ENCODE measurements at regions not wholly inside any gene's neighbourhood (a gene's known extent, or its start where the extent isn't known, plus 50 kb on each side); places are given as distances from the start of the nearest gene placed in this dataset.

DNA sequence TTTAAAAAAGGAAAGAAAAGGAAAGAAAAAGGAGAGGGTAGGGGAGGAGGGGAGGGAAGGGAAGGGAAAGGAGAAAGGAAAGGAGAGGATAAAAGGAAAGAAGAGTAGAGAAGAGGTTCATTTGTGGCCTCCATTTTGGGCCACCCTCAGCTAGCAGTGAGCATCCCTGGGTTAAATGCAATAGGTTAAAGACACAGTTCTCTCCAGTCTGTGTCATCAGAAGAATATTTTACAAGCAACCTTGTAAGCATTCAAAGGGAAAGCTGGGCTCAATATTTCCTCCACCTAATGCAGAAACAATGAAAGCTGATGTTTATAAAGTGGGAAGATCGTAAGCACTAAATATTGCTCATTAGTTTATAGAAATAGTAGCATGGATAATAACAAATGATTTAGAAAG, 219.1 kb upstream of the PITRM1 start:
- Histone ChIP-seq H3K79me2 (ENCODE audit: control insufficient read depth, insufficient read depth, low read length) (no peaks in the 10 kb centered on the region), H3K4me1 (ENCODE audit: control insufficient read depth, extremely low read depth, insufficient read depth, low read length) (no peaks in the 10 kb centered on the region), H3K4me3 (replicated peaks in 1 of 3; ENCODE audit: insufficient read depth in 1 of 3, low read depth in 1 of 3, low read length in 3 of 3) (no peak overlapping the region), H2AFZ (ENCODE audit: low read depth, low read length) (no peak overlapping the region), H3K9me1 (replicated peaks; ENCODE audit: control insufficient read depth, extremely low read depth, insufficient read depth, low read length) (no peaks in the 10 kb centered on the region), H3K9ac (replicated peaks; ENCODE audit: extremely low read depth, insufficient read depth, low read length) (no peak overlapping the region), H3K4me2 (ENCODE audit: insufficient read depth, low read length) (no peak overlapping the region), H3K27ac (ENCODE audit: insufficient read depth, low read depth, low read length) (no peak overlapping the region), H3K9me3 (replicated peaks; ENCODE audit: control insufficient read depth, insufficient read depth, low read length) (no peaks in the 10 kb centered on the region), H3K36me3 (ENCODE audit: control insufficient read depth in 2 of 2, extremely low read depth in 1 of 2, insufficient read depth in 2 of 2, low read length in 2 of 2) (no peaks in the 10 kb centered on the region), H3K27me3 (ENCODE audit: control insufficient read depth in 2 of 2, insufficient read depth in 2 of 2, low read length in 2 of 2) (peaks cover 0 to 5% of the 10 kb centered on the region in 2 experiments), H4K20me1 (replicated peaks; ENCODE audit: control insufficient read depth, extremely low read depth, insufficient read depth, low read length) (no peaks in the 10 kb centered on the region)
- intact Hi-C loops (cut with micrococcal nuclease) (no loop called here), dilution Hi-C loops (cut with MboI; ENCODE audit: extremely low pct_ligation_motif_present, low sequenced_read_pairs) (no loop called here)
- no peak for FAIRE-seq
- no peak for TF ChIP-seq POLR2A (IDR thresholded peaks at IDR 0.05; ENCODE audit: low read depth, low read length)
- TF ChIP-seq MYC (IDR thresholded peaks at IDR 0.05; ENCODE audit: low read depth, low read length), result no peak
- no peak for TF ChIP-seq POLR2AphosphoS5 (IDR thresholded peaks at IDR 0.05; ENCODE audit: insufficient read depth, low read depth, low read length)
- no peak for TF ChIP-seq GATA2 (IDR thresholded peaks at IDR 0.05; ENCODE audit: insufficient read depth, insufficient read length, low read depth, low read length)
- TF ChIP-seq, protein P1, sequence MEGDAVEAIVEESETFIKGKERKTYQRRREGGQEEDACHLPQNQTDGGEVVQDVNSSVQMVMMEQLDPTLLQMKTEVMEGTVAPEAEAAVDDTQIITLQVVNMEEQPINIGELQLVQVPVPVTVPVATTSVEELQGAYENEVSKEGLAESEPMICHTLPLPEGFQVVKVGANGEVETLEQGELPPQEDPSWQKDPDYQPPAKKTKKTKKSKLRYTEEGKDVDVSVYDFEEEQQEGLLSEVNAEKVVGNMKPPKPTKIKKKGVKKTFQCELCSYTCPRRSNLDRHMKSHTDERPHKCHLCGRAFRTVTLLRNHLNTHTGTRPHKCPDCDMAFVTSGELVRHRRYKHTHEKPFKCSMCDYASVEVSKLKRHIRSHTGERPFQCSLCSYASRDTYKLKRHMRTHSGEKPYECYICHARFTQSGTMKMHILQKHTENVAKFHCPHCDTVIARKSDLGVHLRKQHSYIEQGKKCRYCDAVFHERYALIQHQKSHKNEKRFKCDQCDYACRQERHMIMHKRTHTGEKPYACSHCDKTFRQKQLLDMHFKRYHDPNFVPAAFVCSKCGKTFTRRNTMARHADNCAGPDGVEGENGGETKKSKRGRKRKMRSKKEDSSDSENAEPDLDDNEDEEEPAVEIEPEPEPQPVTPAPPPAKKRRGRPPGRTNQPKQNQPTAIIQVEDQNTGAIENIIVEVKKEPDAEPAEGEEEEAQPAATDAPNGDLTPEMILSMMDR (IDR thresholded peaks at IDR 0.05; ENCODE audit: extremely low read depth in 1 of 2, insufficient read depth in 1 of 2, low read depth in 1 of 2, low read length in 2 of 2), result no peak
- TF ChIP-seq, protein P2, sequence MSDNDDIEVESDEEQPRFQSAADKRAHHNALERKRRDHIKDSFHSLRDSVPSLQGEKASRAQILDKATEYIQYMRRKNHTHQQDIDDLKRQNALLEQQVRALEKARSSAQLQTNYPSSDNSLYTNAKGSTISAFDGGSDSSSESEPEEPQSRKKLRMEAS (IDR thresholded peaks at IDR 0.05; ENCODE audit: insufficient read depth, insufficient read length), result no peak
- no peak for TF ChIP-seq EZH2 (IDR thresholded peaks at IDR 0.05; ENCODE audit: borderline replicate concordance, low read depth, low read length, severe bottlenecking)
- TF ChIP-seq FOS (IDR thresholded peaks at IDR 0.05; ENCODE audit: borderline replicate concordance, insufficient read depth, low read length), result no peak
- no peak for TF ChIP-seq JUN (IDR thresholded peaks at IDR 0.05; ENCODE audit: borderline replicate concordance, insufficient read depth, insufficient read length, low read depth)
- no peak for DNase-seq (ENCODE audit: low read depth, low spot score)
- no TSS peak for BruUV-seq (replicated peaks)
- POLR2A ChIA-PET, result no interaction called here
- CTCF ChIA-PET, result no interaction called here
